H4 (cell line): ENCODE measurements at regions not wholly inside any gene's neighbourhood (a gene's known extent, or its start where the extent isn't known, plus 50 kb on each side); places are given as distances from the start of the nearest gene placed in this dataset.
A peak's percentile ranks its signal among the peaks of the same experiment; 100 is the strongest.

ENCODE experiments used
- DNase-seq: peaks from one replicate; pipeline ENCODE4 v3.0.0-alpha.2; 2015; ENCODE audit warnings: low spot score

DNA sequence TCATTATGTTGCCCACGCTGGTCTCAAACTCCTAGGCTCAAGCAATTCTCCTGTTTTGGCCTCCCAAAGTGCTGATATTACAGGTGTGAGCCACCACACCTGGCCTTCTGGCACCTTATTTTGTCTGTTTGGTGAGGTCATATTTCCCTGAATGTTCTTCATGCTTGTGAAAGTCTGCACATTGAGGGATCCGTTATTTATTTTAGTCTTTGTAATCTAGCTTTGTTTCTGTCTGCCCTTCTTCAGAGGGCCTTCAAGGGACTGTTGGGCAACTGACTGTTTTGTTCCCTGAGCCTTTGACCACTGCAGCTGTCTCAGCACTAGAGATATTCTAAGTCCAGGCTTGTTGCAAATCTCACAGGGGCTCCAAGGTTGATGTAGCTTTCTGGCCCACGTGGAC lies 110.5 kb upstream of the RFC3 start:
- DNase-seq: no peak

DNA sequence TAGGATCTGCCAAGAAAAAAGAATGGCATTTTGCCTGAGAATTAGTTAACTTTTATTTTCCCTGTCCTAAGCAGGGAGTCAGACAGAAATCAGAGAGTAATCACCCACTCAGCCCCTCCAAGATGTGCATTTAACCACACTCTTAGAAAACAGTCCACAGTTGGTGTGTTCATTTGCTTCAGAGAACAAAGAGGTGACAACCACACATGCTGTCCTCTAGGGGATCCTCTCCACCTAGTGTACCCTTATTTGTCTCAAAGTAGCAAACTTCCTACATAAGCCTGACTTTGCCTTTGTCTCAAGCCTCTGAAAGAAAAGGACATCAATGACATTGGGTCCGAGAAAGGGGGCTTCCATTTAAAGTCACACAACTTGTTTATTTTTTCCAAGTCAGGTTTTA lies 107.0 kb upstream of the RFC3 start:
- DNase-seq: no peak

DNA sequence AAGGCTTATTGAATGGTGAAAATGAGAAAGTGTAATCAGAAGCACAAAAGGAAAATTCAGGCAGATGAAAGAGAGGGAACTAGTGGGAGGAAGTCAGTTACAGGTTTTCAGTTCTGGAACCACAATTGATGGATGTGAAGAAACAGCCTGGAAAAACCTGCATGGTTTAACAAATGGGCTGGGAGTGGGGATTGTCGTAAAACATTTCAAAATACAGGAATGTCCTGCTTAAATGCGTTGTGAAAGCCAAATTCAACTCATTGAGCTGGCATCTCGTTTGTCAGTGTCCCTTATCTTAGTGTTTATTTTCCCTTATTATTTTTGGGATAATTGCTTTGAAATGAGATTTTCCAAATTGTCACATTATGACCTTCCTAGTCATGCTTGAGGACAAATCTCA lies 106.5 kb upstream of the RFC3 start:
- DNase-seq: no peak

DNA sequence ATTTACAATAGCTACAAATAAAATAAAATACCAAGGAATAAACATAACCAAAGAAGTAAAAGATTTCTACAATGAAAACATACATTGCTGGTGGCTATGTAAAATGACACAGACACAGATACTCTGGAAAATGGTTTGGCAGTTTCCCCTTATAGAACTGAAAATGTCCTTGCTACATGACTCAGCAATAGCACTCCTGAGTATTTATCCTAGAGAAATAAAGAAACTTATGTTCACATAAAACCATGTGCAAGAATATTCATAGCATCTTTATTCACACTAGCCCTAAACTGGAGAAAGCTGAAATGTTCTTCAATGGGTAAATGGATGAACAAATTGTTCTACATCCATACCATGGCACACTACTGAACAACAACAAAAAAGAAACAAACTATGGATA lies 100.2 kb upstream of the RFC3 start:
- no peak for DNase-seq

DNA sequence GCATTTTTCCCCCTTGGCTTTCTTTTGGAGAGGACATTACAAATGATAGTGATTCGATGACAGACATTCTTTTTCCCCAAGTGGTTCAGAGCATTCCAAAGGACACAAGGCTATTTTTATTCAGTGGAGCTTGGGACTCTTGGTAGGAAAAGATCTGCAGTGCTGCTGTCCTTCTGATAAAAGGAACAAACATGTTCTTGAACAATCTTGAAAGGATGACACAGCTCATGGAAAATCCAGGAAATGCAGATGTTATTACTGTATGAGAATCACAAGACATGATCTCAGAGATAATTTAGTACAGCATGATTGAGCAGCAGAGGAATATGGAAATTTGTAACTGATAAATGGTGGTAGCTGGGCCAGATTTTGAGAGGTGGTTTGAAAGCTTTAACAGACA lies 96.2 kb upstream of the RFC3 start:
- no peak for DNase-seq

DNA sequence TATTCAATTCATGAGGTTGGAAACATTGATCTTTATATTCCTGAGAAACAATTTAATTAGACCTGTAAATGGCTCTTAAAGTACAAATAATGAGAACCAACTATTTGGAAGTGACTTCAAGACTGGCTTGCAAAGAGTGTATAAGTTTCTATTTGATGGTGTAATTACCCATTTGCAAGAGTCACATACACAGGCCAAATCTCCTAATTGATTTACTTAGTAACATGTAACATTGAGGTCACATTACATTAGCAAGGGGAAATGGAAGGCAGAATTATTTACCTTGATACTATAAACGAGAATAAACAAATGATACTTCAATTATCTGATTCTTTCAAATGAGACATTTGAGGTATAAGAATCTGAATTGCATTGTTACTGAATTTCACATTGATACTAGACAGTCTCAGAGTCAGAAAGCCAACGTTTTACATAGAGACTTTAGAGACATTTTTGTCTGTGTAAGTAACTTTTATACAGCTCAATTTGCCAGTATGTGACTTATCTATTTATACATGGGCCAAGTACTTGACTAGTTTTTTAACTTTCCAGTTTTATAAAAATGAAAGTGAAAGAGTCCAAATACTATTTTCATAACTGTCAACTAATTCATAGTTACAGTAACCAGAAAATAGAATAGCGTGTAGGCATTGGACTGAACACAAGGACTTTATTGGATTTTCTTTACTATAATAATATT lies 95.6 kb upstream of the RFC3 start:
- DNase-seq: no peak

DNA sequence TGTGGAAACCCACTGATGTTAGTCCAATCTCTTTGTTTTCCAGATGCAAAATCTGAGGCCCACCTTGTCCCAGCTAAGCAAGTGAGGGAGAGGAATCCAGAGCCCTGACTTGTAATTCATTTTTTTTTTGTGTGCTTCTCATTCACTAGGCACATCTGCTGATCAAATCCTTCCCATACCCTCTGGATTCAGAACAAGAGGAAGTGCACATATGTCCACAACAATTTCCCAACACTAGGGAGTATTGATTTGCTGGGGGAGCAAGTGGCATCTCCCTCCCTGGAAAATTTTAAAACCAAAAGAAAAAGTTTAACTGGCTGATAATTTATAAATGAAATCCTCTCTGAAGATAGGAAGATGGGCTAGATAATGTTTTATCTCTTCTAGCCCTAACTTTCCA lies 94.6 kb upstream of the RFC3 start:
- DNase-seq: no peak

DNA sequence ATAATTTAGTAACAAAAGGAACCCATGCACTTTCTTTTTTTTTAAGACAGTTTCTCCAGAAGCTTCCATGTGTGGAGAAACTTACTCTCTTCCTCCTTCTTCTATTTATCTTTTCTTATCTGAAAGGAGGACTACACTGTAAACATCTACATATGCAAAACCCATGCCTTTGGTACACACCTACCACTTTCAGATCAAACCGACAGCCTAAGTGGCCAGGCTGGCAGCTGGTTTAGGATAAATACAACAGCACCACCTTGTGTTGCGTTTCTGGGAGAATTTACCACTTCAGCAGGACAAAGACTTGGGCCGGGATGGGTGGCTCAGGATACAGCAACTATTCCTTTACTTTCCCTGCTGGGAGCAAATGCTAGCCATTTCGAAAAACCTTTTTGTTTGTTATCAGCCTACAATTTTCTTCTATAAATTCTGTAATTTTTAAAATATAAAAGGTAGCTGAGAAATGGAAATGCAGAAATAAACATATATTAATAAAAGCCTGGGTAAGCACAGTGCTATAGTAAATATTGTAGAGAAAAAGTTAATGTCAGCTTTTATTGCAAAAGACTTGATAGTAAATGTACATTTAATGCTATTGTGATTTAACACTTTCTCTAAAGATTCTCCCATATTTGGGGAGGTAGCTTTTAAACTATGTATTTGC lies 94.0 kb upstream of the RFC3 start:
- peak; percentile 75 for DNase-seq

DNA sequence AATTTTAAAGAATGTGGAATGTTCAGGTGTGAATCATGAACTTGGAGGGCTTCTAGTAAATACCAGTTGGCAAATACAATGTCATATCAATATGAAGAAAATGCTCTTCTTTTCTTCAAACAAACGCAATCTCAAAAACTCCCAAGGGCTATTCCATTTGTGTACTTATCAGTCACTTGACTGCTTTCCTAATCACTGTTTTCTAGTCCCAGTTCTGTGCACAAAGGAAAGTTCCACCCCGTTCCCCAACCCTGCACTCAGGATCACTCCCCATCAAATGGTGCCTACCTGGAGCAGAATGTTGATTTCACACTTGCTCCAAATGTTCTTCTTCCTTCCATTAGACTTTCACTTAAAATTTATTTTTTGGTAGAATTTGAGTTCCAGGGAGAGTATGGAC lies 92.6 kb upstream of the RFC3 start:
- DNase-seq: no peak

DNA sequence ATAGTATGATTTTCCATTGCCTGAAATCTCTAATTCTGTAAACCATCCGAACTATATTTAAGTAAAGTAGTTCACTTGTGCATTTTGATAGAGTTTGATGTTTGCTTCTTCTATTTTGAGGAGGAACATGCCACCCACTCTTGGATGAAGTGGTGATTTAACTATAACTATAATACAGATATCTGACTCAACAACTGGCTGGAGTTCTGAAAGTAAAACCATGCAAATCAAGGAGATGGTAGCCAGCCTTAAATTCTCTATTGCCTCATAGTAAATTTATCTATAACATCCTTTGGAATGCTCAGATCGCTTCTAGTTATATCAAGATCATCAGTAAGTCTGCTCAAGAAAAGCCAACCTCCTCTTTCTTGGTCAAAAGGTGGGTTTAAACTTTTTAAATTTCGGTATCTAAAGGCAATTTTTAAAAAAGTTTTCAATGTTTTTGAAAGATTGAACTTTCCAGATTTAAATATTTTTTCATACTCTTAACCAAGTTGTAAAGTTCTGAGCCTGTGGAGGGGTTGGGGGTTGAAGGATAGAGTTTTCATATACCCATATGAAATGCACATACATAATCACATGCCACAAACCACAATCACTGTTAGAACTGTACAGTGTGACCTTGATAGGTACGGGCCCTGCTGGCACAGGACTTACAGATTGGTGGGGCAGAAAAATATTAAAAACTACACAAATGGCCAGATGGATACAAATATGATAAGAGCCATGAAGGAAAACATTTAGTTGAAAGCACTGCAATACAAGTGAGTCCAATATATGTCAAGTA lies 90.5 kb upstream of the RFC3 start:
- no peak for DNase-seq

DNA sequence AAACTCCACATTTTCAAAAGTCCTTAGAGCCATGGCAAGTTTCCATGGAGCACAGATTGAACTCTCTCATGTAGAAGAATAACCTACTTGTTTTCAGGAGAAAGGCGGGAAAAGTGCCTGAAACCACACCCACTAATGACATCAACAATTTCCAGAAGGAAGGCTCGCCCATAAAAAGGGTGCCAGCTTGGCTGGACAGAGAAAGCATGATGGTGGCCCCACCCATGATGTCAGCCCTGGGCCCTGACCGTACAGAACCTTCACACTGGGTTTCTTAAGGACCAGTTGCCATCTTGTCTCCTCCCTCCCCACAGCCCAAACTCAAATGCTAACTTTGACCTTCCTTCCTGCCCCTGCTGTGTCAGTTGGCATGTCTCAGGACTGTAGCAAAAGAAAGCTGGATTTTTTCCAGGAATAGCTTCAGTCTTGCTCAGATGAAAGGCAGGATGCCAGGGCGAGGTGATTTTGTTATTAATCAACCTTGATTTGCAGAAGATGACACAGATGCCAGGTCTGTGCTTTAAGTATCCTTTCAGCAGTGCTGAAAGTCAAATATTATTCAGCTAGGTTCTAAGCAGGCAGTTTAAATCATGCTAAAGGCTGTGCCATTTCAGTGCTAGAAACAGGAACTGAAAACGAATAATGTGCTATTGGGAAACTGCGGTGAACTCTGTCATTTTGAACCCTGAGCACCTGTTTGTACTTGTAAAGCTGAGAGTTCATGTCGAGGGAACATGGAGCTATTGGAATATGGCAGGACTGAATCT lies 89.5 kb upstream of the RFC3 start:
- DNase-seq: no peak

DNA sequence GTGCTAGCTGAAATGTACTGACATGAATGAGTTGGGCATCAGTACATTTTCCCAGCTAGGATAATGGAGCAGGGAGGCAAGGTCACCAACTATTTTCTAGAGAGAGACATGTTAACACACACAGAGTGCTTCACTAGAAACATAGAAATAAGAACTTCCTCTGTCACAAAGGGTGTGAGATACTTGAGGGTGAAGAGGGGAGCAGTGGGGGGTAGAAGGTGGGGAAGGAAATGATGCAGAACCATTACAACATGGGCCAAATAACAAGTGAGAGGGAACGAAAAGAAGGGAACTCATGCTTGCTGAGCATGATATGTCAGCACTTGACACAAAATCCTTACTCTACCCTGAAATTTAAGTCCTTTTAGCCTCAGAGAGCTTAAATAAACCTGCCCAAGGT lies 87.8 kb upstream of the RFC3 start:
- no peak for DNase-seq

DNA sequence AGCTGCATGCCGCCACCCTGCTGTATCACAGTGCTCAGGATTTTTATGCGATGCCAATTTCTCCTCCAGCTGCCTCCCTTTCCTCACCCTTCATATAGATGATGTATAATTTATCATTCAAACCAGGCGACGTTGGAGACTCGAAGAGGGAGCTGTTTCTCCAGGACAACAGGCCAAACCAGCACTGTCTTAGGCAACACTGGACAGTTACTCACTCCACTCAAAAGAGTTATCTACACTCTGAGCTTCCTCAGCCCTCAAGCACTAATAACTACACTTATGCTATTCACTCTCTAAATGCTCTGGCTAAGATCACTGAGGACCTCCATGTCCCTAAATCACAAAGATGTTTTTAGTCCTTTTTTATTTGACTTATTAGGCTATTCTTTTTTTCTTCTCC lies 87.3 kb upstream of the RFC3 start:
- DNase-seq: no peak

DNA sequence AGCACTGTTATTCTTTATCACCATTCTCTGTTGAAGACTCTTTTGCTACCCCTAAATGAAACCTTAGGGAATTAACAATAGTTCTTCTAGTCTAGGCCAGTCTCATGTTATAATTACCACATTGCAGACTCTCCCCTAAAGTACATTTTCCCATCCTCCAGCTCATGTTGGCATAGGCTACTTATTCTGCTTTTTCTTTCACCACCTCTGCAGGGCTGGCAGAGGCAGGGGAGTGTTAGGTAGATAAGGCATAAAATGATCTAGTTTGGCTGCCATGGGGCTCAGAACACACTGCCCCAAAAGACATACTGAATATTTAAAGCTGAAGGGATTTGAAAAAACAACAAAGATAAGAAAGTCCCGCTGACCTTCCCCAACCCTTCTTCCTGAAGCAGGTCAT lies 82.7 kb upstream of the RFC3 start:
- no peak for DNase-seq

DNA sequence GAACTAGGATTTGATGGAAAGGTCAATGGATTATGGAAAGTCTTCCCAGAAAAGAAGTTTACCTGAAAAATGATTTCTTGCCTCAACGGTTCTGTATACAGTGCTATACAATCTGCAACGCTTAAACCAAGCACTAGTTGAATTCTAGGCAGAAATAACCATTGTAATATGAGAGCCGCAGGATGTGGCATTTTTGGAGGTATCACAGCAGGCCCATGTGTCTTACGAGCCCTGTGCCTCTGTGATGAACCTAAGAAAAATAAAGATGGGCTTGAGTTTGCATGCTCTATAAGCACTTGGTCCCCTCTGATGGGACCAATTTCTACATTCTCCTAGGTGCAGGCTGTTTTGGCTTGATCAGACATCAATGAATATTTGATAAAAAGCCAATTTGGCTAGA lies 78.7 kb upstream of the RFC3 start:
- no peak for DNase-seq

DNA sequence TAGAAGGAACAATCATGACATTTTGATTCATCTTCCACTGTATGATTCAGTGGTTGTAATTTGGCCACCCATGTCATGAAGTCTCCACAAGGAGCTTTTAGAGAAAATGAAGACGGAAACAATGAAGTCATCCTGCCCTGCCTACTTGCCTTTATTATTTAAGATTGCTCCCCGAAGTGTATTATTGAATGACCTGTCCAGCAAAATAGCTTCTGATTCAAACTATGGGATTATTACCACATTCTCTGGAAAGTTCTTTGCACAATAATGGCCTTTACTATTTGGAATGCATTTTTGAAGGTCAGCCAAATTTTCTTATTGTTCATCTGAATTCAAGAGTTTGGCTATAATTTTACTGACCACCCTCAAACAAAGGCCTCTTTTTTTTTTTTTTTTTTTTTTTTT lies 77.8 kb upstream of the RFC3 start:
- no peak for DNase-seq

DNA sequence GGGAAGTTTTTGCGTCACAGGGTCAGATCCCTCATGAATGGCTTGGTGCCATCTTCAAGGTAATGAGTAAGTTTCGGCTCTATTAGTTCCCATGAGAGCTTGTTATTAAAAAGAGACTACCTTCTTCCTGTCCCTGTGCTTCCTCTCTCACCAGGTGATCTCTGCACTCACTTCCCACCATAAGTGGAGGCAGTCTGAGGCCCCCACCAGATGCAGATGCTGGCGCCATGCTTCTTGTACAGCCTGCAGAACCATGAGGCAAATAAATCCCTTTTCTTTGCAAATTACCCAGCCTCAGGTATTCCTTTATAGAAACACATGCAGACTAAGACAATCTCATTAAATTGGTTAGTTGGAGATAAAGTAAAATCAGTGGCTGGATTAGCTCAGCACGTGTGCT lies 75.6 kb upstream of the RFC3 start:
- no peak for DNase-seq

DNA sequence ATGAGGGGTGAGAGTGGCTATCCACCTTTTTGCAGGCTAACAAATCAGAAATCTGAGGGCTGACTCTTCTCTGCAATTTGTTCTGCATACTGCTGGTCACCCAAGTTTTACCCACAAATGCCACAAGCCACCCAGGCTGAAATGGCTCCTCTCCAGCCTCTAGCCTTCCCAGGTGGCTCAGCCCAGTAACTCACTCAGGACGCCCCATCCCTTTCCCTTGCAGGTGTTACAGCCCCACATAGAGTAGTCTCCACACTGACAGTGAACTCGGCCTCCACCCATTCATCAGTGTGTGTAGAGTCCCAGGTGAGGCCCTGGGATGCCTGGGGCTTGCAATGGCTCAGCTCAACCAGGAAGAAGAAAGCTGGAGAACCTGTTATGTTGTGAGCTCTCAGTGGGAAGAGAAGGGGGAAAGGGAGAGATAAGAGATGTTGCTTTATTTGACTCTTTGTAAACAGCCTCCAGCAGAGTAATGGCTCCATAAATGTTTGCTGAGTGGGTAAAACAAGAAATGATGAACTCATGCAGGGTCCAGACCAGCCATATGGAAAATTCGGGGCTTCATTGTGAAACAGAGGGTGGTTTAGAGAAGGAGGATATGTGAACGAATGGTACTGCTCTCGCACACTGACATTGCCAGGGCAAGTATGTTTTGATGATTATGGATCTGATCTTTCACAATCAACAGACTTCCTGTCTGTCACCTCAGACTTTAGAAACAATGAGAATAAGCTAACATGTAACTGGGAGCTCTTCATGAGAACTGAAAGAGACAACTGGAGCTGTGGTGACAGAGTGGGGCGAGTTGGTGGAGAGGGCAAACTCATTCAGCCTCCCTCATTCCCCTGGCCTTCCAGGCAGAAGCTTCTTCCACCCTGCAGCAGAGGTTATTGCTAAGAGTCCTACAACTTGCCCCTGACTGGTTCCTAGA lies 74.2 kb upstream of the RFC3 start:
- DNase-seq: no peak

DNA sequence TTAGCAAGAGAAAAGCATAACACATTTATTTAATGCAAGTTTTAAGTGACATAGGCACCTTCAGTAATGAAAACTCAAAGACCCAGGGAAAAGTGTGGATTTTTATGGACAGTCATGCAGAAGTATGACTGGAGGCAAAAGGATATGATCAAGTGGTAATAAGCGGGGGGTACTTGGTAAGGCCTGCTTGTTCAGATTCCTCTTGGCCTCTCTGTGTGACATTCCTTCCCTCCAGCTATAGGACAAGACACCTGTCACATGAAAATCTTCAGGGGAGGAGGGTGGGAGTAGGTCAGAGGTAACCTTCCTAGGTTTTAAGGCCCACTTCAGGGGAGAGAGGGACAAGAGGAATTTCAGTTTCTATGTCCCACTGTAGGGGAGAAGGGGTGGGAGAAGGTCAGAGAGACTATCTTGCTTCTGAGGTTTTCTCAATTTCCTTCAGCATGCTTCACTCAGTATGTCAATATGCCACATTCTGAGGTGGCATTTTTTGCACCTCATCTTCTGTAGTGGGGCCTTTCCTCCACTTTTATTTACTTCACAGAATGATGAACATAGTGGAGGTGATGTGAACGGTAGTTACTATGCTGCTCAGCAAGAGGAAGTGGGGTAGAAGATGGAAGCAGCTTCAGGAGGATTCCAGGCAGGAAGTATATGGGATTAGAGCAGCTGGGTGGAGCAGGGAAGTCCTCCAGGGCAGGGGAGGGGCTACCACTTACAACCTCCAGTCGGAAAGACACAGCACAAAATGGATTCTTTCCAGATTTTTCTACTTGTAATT lies 73.2 kb upstream of the RFC3 start:
- peak; percentile 38 for DNase-seq
